ENCODE measurements at regions not wholly inside any gene's neighbourhood (a gene's known extent, or its start where the extent isn't known, plus 50 kb on each side); places are given as distances from the start of the nearest gene placed in this dataset.
A peak's percentile ranks its signal among the peaks of the same experiment; 100 is the strongest.

GRCh38 chr16:6690741-6691140, 641.9 kb upstream of the RBFOX1 start:
- peaks cover 0 to 10% (median 0%) of the 10 kb centered on the region in 12 donors for H3K9me3 ChIP-seq
- TF ChIP-seq, protein P1, sequence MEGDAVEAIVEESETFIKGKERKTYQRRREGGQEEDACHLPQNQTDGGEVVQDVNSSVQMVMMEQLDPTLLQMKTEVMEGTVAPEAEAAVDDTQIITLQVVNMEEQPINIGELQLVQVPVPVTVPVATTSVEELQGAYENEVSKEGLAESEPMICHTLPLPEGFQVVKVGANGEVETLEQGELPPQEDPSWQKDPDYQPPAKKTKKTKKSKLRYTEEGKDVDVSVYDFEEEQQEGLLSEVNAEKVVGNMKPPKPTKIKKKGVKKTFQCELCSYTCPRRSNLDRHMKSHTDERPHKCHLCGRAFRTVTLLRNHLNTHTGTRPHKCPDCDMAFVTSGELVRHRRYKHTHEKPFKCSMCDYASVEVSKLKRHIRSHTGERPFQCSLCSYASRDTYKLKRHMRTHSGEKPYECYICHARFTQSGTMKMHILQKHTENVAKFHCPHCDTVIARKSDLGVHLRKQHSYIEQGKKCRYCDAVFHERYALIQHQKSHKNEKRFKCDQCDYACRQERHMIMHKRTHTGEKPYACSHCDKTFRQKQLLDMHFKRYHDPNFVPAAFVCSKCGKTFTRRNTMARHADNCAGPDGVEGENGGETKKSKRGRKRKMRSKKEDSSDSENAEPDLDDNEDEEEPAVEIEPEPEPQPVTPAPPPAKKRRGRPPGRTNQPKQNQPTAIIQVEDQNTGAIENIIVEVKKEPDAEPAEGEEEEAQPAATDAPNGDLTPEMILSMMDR (IDR thresholded peaks at IDR 0.05) = no peak
- TF ChIP-seq POLR2A (IDR thresholded peaks at IDR 0.05) = no peak
- no peak overlapping the region for H3K27ac ChIP-seq
- DNase-seq = no peak
- H3K36me3 ChIP-seq = no peaks in the 10 kb centered on the region
- intact Hi-C loops (cut with DNase I) = no loop called here
- peaks cover 0 to 5% (median 0%) of the 10 kb centered on the region in 9 donors for H3K27me3 ChIP-seq
- no peak overlapping the region for H3K4me3 ChIP-seq
- 68 to 77% (median 74%) methylated on average over 4 of the region's 4 CpGs for WGBS, 4 donors
- no peak for ATAC-seq
- no peaks in the 10 kb centered on the region for H3K4me1 ChIP-seq

GRCh38 chr16:6689643-6690042, 643.0 kb upstream of the RBFOX1 start:
- no peaks in the 10 kb centered on the region for H3K4me1 ChIP-seq
- no peak overlapping the region for H3K4me3 ChIP-seq
- no peaks in the 10 kb centered on the region for H3K36me3 ChIP-seq
- H3K27me3 ChIP-seq = peaks cover 0 to 5% (median 0%) of the 10 kb centered on the region in 9 donors
- DNase-seq (no peak), ATAC-seq (no peak)
- intact Hi-C loops (cut with DNase I) = loop anchor here in 2 of 10 donors (10.0 kb wide), 1 partner anchor 1485 kb away; no protein-coding TSS in a partner anchor
- 36 to 41% (median 39%) methylated on average over 5 of the region's 5 CpGs for WGBS, 4 donors
- H3K9me3 ChIP-seq = peaks cover 0 to 10% (median 0%) of the 10 kb centered on the region in 12 donors
- TF ChIP-seq POLR2A (IDR thresholded peaks at IDR 0.05) = no peak
- TF ChIP-seq, protein P1 (IDR thresholded peaks at IDR 0.05) = no peak
- no peak overlapping the region for H3K27ac ChIP-seq

GRCh38 chr16:6687593-6687992, 645.1 kb upstream of the RBFOX1 start:
- ATAC-seq = no peak
- intact Hi-C loops (cut with DNase I) = loop anchor here in 2 of 10 donors (10.0 kb wide), 1 partner anchor 1487 kb away; no protein-coding TSS in a partner anchor
- Histone ChIP-seq H3K27me3 (peaks cover 0 to 8% (median 0%) of the 10 kb centered on the region in 9 donors), H3K27ac (no peak overlapping the region), H3K4me1 (no peaks in the 10 kb centered on the region), H3K4me3 (no peak overlapping the region), H3K36me3 (no peaks in the 10 kb centered on the region), H3K9me3 (peaks cover 0 to 10% (median 0%) of the 10 kb centered on the region in 12 donors)
- 92 to 96% (median 93%) methylated on average over 3 of the region's 3 CpGs for WGBS, 4 donors
- TF ChIP-seq, protein P1 (IDR thresholded peaks at IDR 0.05) = no peak
- TF ChIP-seq POLR2A (IDR thresholded peaks at IDR 0.05) = no peak
- DNase-seq = no peak

- Histone ChIP-seq H3K4me1 (no peaks in the 10 kb centered on the region), H3K4me3 (no peak overlapping the region), H3K36me3 (no peaks in the 10 kb centered on the region), H3K27ac (no peak overlapping the region), H3K27me3 (peaks cover 0 to 20% (median 0%) of the 10 kb centered on the region in 9 donors), H3K9me3 (peaks cover 0 to 10% (median 0%) of the 10 kb centered on the region in 12 donors)
- intact Hi-C loops (cut with DNase I) = loop anchor here in 2 of 10 donors (10.0 kb wide), 1 partner anchor 1491 kb away; no protein-coding TSS in a partner anchor
- ATAC-seq (no peak), DNase-seq (no peak)
- TF ChIP-seq, protein P1 (IDR thresholded peaks at IDR 0.05) = peak in 10 of 12 donors; percentile 8 to 50 (median 33)
- no peak for TF ChIP-seq POLR2A (IDR thresholded peaks at IDR 0.05)
- 17 to 20% (median 19%) methylated on average over 7 of the region's 7 CpGs for WGBS, 4 donors
These were observed 648.5 kb upstream of the RBFOX1 start for GRCh38 chr16:6684076-6684673.

All from heart left ventricle (tissue), 16 donors.